Lung microvascular endothelial cell (primary cell): ENCODE measurements at regions not wholly inside any gene's neighbourhood (a gene's known extent, or its start where the extent isn't known, plus 50 kb on each side); places are given as distances from the start of the nearest gene placed in this dataset.
"Not testable (repeated sequence)": the region's sequence is repeated elsewhere in the genome, so short reads cannot be mapped to it uniquely, and the experiment has no call there.

Experiments
- DNase-seq, 2 donors: peaks; one replicate each; pipeline versions ENCODE4 v3.0.0 to v3.0.0-alpha.2; 2010; ENCODE audit warnings: low read depth in 2 of 2

DNA sequence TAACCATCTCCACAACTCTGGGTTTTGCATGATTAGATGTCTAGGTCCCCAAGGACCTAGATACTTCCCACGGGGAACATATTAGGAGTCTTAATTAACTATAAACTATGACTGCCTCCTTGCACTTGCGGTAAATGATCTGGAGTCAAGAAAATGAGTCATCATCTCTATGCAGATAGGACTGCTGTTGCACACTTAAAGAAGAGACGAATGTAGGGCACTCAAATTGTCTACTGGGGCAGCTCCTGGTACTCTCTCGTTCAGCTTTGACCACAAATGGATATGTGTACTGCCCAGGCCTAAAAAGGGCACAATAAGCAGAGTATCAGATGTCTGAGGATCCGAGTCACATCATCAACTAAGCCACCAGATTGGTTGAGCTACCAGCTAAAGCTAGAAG is 1783.4 kb upstream of the AGA start:
- no peak for DNase-seq

DNA sequence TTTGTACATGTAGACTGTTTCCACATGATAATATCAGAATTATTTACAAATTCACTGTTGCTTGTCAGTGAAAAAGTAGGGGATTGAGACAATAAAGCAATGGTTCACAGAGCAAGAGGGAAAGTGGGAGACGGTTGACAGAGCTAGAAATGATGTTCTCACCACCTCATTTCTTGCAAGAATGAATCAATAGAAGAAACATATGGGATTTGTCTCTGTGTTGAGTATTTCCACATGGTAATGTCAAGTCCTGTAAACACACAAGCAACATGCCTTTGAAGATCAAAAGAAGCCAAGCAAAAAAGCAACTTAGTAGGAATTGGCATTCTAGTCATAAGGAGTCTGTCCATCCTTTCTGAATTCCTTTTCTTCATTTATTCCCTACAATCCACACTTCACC is 1806.6 kb upstream of the AGA start:
- no peak for DNase-seq

- no peak for DNase-seq
These were observed 1826.6 kb upstream of the AGA start for GRCh38 chr4:179268791-179269190.

- DNase-seq = no peak
These were observed 1830.0 kb upstream of the AGA start for GRCh38 chr4:179272282-179272681.

DNA sequence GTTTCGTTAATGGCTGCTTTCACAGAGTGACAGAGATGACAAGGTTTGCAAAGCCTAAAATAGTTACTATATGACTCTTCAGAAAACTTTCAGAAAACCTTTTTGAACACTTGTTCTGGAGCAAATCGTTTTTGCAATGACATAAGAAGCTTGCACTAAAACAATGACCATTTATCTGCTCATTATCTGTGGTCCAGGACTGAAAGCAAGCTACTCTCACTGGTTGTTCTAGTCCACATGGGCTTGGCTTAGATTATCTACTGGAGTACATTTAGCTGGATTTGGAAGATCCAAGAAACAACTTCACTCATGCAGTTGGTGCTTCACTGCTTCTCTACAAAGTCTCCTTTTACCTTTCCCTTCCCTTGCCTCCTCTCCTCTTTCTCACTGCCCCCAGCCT is 1836.4 kb upstream of the AGA start:
- DNase-seq = no peak

DNA sequence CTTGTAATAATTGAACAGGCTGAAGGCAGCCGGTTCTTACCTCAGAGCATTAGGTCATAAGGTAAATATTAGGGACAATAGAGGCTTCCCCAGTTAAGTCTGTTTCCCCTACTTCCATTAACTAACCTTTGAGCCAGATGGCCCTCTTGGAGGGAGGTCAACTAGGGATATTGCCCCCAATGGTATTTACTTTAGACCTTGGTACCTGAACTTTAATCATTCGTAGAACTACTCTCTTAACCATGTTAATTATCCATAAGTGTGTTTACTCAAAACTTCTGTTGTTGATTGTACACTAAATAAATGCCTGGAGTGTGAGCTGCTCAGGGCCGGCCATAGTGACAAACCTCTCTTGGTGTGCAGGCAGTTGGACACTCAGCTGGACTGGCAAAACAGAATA is 1843.5 kb upstream of the AGA start:
- no peak for DNase-seq

DNA sequence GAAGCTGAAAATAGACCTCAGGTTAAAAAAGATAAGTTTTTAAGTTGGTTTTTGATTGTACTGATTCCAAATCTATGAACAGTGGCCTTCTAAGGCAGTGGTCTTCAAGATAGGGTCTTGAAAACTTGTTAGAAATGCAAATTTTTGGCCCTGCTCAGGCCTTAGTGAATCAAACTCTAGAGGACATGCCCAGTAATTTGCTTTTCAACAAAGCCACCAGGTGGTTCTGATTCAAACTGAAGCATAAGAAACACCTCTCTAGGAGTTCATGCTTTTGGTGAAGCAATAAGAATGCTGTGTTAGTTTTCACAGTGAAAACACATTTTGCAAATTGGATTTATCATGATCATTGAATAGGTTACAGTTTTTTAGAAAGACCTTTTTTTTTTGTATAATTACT is 1849.4 kb upstream of the AGA start:
- no peak for DNase-seq

DNA sequence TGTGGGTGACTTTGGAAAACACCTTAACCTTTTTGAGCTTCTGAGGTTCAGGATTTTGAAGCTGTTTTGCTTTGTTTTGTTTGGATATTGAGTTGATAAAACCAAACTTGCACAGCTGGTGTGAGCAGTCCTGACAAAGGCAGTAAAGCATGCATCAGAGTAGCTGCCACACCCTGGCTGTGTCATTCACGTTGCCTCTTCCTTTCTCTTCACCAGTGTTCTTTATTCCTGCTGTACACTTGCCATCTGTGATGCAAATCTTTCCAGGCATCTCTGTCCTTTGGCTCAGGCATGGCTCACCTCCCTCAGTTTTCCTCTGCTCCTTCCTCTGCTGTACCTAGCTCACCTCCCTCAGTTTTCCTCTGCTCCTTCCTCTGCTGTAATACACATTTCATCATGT is 1850.2 kb upstream of the AGA start:
- DNase-seq = no peak

DNA sequence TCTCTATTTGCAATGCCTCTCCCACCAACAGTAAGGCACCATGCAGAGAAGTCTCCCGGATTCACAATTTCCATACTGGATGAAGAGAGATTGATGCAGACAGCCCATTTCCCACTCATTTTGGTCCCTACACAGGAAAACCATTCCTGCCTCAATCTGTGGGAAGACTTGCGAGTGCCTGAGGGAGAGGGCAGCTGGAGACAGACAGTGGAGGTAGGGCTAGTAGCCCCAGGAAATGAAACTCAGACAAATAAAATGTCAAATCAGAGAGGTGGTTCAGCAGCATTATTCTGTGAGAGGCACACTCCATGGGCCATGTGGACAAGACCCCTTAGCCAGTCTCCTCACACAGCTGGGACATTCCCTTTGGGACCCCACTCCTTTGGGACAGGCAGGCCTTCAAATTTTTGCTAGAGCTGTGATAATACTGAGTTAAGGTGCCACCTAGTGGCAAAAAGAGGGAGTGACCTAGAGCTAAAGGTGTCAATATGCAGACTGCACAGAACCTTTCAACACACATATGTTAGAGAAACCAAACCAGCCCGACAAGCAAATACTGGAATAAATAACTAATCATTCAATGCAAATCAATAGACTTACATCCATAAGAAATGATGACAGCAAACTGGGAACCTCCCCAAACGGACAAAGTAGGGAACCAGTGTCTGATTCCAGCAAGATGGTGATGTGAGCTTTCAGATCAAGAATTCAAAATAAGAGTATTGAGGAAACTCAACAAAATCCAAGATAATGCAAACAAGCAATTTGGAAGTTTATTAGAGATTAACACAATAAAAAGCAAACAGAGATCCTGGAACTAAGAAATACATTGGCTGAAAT is 1865.3 kb upstream of the AGA start:
- DNase-seq = peak; percentile 17 to 20

DNA sequence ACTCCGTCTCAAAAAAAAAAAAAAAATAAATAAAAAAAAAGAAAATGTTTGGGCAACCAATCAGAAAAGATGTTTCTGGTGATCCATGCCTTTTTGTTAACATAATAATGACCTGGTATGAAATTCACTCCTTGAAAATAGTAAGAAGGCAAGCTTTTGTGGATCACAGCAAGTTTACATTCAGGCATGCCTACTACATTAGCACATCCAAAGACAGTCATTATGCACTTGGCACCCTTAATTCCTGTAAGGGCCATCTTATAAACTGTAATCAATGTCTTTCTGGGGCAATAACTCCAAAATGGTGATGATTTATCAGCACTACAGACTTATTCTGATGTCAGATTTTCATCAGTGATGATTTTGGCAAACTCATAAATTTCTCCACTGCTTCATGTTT is 1871.6 kb upstream of the AGA start:
- DNase-seq = no peak

- DNase-seq = no peak
These were observed 1882.9 kb upstream of the AGA start for GRCh38 chr4:179325181-179325580.

GRCh38 chr4:179328627-179329026 is 1886.4 kb upstream of the AGA start:
- DNase-seq = no peak

- no peak for DNase-seq
These were observed 1889.1 kb upstream of the AGA start for GRCh38 chr4:179331362-179331761.

DNA sequence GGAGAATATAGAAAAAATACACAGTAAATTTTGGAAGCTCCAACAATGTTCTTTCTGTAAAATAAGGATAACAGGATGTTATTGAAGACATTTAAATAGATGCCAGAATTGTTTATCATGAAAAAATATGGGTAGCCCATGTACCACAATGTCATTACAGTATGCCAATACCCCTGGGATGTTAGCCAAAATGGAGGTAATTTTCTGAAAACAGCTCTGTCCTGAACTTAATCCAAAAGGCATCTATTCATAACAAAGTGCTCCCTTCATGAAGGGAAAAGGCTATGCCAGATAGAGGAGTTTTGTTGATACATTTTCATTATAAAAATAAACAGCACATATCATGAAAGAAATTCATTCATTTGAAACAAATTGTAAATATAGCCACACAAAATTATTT is 1902.6 kb upstream of the AGA start:
- DNase-seq = no peak

GRCh38 chr4:179352221-179352620 is 1910.0 kb upstream of the AGA start:
- DNase-seq = no peak

DNA sequence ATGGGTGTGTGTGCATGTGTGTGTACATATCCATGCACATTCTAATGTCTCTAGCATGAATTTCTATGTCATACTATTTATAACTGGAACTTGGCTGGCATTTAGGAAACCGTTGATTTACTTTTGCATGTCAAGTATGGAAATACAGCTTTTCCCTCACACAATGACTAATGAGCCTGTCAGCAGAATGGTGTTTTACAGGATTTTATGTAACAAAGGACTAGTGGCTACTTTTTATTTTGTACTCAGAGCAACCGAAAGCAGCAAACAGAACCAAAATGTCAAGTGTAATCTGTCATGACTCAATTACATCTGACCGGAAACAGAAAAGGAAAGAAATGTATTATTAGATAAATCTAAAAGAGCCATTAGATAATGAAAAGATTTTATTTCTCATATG is 1911.5 kb upstream of the AGA start:
- DNase-seq = no peak

- no peak for DNase-seq
These were observed 1919.8 kb upstream of the AGA start for GRCh38 chr4:179361978-179362486.

DNA sequence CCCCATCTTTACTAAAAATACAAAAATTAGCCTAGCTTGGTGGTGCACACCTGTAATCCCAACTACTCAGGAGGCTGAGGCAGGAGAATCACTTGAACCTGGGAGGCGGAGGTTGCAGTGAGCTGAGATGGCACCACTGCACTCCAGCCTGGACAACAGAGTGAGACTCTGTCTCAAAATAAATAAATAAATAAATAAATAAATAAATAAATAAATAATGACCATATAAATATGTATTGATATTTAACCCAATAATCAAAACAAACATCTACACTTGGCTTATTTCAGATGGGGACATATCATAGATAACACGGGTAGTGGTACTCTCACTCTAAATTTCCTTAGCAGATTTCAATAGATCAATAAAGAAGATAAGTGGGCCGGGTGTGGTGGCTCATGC is 1923.7 kb upstream of the AGA start:
- DNase-seq = not testable (repeated sequence)

DNA sequence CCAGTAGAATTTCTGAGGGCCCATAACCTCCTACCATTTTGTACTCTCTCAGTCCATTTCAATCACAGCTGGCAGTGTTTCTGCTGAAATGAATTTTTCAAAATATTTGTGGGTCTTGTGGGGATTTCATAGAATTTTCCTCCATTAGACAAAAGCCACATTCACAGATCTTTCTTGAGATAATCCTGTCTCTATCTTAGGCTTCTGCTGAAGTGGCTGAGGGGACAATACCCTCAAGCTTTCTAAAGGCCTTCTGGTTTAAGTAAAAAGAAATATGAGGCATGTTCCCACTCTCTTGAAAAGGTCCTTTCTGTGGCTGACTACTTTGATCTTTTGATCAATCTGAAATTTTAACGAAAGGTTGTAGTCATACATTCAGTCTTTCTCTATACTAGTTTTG is 1930.0 kb upstream of the AGA start:
- no peak for DNase-seq

DNA sequence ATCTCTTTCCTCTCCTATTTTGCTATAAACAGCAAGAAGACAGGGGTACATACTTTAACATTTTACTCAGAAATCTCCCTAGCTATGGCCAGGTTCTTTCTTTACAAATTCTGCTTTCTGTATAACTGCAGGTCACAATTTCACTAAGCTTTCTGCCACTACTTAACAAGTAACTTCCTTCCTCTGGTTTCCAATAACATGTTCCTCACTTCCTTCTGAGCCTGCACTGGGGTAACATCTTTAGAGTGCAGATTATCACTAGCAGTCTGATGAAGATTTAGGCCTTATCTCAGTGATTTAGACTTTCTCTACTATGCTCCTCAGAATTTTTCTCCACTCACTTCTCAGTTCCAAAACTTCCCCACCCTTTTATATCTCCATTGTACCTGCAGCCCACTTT is 1930.5 kb upstream of the AGA start:
- DNase-seq = no peak

GRCh38 chr4:179378847-179379246 is 1936.6 kb upstream of the AGA start:
- DNase-seq = not testable (repeated sequence)

GRCh38 chr4:179392787-179393186 is 1950.5 kb upstream of the AGA start:
- DNase-seq = no peak

GRCh38 chr4:179398414-179398813 is 1956.2 kb upstream of the AGA start:
- DNase-seq = no peak
